Hematopoietic multipotent progenitor cell treated with erythropoietin and hydrocortisone succinate and interleukin-3 and kit ligand, for 4 days (in vitro differentiated cells): ENCODE measurements at regions not wholly inside any gene's neighbourhood (a gene's known extent, or its start where the extent isn't known, plus 50 kb on each side); places are given as distances from the start of the nearest gene placed in this dataset.
"Not testable (repeated sequence)": the region's sequence is repeated elsewhere in the genome, so short reads cannot be mapped to it uniquely, and the experiment has no call there.

Source experiments
- DNase-seq: peaks from one replicate; pipeline ENCODE4 v3.0.0-alpha.2; 2015

DNA sequence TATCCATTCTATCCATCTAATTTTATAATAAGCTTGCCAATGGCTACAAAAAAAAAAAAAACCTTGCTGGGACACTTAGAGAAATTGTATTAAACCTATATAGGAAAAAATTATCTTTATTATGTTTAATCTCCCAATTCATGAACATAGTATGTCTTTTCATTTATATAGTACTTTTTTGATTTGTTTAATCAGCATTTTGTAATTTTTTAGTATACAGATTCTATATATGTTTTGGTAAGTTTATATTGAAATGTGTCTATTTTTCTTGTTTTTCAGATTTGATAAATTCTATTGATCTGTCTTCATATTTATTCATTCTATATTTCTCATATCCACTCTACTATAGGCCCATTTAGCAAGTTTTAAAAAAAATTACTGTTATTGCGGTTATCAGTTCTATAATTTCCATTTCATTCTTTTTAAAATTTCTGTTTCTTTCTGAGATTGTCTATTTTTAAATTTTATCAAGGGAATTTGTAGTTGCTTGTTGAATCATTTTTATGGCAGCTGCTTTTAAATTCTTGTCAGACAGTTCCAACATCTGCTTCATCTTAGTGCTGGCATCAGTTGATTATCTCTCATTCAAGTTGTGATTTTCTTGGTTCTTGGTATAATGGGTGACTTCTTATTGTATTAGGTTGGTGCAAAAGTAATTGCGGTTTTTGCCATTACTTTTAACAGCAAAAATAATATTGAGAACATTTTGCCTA, 170.1 kb upstream of the S1PR3 start:
- no peak for DNase-seq

DNA sequence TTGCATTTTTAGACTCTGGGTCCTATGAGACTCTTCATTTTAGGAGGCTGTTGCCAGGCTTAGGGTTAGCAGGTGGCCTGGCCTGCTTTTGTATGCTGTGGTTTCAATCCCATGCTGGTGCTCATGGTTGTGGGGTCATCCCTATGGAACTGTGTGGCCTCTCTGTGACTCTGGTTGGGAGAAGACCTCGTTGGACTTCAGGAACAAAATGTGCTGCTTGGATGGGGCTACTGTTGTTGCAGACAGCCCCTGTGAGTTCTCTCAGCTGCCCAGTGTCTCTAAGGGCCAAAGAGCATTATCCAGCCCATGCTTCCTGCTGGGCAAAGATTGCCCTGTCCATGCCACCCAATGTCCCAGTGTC, 169.5 kb upstream of the S1PR3 start:
- DNase-seq: no peak

DNA sequence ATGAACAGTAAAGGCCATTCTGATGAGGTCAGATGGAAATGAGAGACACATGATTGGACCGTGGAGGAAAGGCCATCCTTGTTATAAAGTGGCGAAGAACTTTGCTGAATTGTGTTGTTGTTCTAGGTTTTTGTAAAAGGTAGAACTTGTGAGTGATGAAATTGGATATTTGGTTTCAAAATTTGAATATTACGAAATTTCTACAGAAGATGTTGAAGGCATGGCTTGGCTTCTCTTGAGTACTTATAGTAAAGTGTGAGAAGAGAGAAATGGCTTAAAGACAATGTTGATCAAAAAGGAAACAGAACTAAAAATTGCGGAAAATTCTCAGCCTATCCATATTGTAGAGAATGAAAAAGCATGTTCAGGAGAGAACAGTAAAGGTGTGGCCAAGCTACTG, 166.6 kb upstream of the S1PR3 start:
- peak; percentile 11 for DNase-seq

DNA sequence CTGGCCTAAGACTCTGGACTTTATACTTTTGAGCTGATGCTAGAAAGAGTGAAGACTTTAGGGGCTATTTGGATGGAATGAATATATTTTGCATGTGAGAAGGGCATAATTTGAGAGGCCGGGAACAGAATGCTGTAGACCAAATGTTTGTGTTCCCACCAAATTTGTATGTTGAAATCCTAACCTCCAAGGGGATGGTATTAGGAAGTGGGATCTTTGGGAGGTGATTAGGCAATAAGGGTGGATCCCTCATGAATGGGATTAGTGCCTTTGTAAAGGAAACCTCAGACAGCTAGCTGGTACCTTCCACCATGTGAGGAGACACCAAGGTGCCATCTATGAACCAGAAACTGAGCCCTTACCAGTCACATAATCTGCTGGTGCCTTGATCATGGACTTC, 165.1 kb upstream of the S1PR3 start:
- DNase-seq: no peak

DNA sequence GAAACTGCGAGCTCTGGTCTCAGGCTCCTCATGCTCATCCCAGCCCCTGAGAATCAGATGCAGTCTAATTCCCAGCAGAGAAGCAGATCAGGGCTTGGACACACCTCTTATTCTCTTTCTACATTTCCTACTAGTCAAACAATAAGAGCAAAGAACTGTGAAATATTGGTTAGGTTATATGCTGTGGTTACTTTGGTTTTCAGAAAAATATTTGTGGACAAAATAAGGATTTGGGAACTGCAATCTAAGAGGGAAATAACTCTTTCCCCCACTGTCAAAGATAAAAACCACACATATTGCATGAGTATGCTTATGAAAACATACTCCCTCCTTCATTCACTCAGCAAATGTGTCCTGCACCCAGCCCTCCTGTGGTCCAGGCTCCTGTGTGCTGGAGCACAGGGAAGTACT, 164.5 kb upstream of the S1PR3 start:
- DNase-seq: no peak

DNA sequence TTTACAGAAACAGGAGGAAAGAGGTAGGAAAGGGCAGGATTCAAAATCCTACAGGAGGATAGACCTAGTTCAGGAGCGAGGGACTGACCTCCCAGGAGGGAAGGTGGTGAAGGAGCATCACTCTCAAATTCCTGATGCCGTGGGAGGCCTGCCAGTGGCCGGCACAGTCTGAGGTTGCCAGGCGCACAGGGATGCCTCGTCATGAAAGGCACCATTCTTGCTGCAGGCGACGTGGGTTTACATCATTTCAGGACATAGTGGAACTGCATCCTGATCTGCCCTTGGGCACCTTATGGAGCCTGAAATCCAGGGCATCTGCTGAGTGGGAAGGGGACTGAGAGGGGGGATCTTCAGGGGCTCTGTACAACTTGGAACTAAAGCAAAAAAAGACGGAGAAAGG, 163.2 kb upstream of the S1PR3 start:
- no peak for DNase-seq

DNA sequence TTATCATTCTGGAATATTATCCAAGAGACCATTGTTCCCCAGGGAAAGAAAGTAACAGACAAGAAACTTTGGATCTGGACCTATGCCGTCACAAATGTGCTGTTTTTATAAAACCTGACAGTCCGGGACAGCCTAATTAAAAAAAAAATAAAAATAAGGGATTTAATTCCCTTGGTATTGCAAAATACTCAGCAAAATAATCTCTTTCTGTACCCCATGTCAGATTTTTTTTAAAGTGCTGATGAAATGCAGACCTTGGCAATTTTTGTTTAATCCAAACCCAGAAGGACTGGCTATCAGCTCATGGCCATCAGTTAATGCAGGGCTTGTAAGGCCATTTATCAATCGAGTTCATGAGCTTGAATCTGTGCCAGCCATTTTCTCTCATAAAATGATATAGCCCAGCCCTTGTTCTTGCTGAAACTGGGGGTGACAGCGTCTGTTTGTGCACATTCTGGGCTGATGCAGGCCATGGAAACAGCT, 162.7 kb upstream of the S1PR3 start:
- no peak for DNase-seq

DNA sequence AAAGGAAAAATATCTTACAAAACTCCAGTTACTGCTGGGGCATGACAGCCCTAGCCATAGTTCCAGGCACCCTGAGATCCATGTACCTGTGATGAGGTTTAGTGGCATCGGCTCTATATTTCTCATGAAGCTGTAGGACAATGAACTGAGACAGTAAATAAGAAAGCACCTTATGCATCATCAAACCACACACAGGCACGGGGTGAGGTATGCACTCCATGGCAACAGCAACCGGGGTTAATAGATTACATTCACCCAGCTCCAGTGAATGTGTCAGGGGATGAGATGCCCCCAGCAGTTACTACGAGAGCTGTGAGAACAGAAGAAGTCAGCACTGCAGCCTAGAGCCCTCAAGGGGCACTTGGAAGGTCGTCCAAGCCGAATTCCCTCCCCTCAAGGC, 162.0 kb upstream of the S1PR3 start:
- no peak for DNase-seq

DNA sequence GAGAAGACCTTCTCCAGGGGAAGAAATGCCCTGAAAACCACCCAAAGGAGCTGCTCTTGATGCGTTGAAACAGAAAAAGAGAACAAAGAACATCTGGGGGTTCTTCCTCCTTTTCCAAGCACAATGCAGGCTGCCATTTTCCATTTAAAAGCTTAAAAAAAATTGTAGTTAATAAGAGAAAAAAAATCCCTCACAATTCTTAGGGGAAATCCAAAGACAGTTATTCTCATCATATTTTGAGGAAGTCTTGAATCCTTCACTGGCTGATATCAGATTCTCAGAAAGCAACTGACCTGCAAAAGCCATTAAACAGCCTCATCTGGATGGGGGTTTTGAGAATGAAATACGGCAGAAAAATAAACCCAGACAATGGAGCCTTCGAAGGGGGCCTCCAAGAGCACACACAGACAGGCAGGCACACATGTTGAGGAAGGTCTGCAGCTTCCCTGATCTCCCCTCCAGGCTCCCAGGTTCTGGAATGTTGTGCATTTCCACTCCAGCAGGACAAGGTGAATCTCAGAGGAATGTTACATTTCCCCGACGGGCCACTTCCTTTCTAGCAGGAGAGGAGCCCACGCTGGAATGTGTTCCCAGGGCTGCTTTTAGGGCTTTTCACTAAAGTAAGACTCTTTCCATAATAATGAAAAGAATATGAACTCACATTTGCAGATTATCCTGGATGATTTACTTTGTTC, 159.4 kb upstream of the S1PR3 start:
- DNase-seq: peak; percentile 5

DNA sequence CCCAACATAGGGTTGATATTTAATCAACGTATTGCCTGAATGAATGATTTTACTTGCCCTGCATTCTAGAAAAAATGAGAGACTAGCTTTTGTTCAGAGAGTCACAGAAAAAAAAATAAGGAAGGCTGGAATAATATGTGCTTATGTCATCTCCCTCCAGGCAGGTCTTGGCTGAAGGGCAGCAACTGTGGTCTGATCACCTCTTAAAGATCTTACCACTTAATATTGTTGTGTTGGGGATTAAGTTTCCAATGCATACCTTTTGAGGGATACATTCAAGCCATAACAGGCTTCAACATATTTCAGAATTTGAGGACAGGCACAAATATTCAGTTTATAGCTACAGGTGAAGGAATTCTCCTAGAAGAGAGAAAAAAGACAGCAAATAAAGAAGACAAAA, 157.3 kb upstream of the S1PR3 start:
- DNase-seq: no peak

DNA sequence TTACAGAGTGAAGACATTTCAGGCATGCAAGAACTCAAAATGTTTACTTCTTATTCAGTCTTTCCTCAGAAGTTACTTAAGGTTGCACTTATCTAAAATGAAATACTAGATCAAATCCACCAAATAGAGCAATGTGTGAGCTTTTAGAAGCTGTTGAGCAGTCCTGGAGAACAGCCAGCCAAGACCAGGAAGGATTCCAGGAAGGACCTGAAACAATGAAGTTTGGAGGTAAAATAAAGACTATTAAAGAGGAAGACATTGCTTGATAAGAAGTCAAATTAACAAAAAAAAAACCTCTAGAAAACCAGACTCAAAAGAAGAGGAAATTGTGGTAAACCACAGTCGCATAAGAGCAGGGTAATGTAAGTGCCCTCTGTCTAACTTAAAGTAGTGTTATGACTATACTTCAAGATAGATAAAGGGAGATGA, 156.2 kb upstream of the S1PR3 start:
- DNase-seq: peak; percentile 92

DNA sequence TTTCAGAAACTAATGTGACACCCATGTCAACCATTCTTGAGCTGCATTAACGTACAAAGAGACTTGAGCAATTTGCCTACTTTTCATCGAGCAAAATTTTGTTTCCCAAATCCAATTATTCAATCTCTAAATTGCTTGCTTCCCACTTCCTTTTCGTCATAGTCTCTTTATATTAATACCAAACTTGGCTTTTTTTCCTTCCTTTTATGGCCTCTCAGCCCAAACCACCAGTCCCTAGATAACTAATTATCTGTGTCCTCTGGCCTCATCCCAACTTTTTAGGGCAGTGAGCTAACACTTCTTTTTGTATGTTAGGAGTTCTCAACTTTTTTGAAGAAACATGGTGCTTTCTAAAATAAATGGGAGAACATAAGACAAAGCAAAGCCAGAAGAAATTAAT, 155.5 kb upstream of the S1PR3 start:
- DNase-seq: no peak

DNA sequence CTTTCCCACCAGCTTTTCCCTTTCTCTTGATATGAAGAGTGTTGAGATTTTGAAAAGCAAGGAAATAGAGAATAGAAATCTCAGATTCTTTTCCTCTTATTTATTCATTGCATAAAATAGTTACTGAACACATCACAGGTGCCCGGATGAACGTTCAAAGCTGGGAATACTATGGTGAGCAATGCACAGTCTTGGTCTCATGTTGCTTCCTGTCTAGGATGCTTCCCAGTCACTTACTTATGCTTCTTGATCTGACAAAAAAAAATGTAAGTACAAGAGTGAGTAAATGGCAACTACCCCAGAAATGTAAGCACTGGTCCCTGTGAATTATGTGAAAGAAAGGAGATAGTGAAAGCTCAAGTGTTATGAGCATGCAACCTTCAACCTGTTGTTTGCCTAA, 153.5 kb upstream of the S1PR3 start:
- DNase-seq: no peak

DNA sequence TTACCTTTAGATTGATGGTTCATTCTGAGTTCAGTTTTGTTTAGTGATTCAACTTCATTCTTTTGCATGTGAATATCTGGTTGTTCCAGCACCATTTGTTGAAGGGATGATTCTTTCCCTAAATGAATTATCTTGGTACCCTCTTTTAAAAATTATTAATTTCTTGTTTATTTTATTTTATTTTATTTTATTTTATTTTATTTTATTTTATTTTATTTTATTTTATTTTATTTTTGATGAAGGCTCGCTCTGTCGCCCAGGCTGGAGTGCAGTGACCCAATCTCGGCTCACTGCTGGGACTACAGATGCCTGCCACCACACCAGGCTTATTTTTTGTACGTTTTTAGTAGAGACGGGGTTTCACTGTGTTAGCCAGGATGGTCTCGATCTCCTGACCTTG, 141.4 kb upstream of the S1PR3 start:
- DNase-seq: not testable (repeated sequence)

DNA sequence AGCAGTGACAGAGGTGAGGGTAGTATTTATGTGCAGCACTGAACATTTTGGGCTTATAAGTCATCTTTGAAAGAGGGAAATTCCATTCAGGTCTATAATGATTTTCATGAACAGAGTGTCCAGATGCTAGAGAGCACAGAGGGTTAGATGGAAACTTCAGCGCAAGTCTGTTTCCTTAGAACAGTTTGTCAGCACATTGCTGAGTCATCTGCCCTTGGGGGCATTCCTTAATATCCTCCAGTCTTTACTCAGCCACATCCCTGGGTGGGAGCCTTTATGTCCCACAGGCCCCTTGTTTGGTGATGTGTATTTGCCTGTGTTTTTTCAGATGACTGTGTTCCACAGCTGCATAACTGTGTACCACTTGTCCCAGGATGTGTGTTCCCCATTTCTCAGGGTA, 138.5 kb upstream of the S1PR3 start:
- no peak for DNase-seq

DNA sequence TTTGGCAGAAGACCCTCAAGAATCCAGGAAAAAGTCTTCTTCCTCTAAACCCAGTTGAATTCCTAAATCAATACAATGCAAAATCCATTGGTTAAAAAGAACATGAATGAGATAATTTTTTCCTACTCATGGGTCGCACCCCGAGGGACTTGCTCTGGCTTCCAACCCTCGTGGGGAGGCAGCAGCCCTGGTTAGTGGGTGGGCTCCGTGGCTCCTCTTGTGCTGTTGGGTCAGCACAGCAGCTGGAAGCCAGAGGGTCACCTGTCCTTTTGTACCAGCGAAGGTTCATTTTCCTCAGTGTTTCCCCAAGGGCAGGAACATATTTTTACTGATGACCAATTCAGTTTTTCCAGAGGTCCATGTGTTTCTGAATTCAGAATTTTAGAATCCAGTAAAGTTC, 120.6 kb upstream of the S1PR3 start:
- no peak for DNase-seq

DNA sequence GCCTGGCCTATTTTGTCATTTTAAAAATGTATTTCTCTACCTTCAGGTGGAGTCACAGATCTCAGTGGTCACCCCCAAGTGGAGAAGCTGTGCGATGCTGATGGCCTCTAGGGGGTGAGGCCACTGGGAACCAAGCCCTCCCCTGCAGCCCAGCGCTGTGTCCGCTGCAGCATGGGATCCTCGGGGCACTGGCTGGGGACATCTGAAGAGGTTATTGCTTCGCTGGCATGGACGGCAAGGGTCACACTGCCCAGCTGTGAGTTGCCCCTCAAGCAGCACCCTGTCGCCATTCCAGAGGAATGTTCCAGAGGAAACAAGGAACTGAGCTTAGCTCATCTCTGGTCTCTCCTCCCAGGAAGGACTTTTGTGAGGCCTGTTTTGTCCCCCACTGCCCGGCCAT, 119.6 kb upstream of the S1PR3 start:
- DNase-seq: no peak

DNA sequence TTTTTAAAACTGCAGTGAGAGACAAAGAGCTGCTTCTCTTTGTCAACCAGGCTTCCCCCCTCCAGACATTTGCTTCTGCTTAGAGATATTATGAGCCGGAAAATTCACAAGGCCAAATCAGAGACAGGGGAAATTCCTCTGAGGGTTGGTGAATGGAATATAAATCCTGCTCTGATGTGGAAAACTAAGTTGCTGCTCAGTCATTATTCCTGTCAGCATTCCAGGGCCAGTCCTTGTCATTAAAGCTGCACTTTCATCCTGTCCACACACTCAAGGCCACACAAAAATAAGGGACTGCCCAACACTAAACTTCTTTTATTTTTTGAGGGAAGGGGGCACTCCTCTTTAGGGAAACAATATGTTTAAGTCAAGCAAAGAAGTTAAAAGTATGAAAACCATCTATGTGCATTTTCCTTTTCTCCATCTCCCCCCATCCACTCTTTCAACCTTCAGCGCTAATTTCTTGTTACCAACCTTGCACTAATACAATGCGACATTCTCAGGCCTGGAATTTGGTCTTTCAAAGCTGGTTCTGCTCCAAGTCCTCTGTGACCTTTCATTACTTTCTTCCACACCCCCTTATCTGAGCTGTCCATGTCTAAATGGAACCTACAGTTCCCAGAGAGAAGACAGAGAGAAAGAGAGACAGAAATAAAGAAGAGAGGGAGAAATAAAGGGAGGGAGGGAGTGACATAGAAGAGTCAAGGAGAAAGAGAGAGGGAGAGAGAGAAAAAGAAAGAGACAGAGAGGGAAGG, 118.9 kb upstream of the S1PR3 start:
- DNase-seq: no peak

DNA sequence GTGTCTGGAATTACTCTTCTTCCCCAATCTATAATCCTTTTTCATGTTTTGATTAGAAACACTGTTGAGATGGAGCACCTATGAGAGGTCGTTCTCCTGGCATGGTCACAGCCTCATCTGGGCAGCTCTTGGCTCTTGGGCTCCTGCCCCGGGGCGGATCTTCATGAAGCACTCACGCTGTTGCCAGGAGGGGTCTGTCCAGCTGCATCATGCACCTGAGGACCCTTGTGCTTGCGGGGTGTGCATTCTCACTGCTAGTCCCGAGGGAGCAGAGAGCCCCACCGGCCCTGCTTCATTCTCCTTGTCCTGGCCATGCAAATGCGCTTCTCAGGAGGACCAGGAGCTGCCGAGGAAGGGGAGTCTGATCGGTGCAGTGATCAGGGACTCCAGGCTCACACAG, 117.6 kb upstream of the S1PR3 start:
- DNase-seq: no peak

DNA sequence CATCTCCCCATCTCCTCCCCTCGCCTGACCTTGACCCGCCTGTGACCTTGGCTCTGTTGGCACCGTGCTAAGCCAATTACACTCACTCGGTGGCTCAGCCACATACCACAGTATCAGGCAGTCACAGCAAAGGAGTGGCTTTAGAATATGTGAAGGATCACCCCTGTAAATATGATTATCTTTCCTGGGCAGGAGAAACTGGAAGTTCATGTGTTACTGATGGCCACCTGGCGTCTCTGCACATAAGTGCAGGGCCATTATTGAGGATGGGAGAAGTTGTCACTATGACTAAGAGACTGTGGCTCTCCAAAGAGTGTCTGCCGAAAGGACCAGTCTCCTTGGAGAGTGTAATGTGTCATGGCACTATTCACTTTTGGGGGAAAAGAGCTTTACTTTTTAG, 116.9 kb upstream of the S1PR3 start:
- peak; percentile 4 for DNase-seq

DNA sequence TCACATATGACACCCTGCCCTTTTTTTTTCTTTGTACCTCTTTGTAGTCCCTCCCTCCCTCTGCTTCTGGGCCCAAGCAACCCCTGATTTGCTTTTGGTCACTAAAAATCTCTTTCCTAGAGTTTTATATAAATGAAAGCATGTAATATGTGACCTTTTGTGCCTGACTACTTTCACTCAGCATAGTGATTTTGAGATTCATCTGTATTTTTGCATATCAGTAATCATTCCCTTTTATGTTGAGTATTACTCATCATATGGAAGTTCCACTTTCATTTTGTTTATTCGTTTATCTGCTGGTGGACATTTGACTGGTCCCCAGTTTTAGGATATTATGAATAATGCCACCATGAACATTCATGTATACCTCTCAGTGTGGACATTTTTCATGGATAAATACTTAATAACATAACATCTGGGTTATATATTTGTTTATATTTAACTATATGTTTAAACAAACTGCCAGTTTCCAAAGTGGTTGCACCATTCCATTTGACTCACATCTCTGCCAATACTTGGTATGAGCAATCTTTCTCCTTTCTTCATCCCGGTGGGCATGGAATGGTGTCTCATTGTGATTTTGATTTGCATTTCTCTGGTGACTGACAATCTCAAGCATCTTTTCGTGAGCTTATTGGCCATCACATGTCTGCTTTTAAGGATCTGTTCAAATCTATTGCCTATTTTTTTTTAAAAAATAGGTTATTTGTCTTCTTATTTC, 115.7 kb upstream of the S1PR3 start:
- no peak for DNase-seq

DNA sequence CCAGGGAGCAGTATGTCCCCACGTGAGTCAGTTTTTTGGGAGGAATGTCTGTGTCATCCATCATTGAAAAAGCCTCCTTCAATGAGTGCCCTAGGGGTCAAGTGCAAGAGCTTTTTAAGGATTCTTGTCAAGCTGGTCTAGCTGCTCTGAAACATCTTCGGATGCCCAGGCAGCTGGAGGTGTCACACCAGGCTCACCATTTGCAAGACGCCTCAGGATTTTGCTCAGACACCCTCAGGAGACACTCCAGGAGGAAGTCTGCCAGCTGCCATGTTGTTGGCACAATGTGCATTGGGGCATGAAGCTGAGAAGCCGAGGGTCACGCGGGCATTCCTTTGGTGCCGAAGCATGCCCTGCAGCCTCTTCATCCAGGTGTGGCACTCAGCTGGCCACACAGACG, 111.1 kb upstream of the S1PR3 start:
- DNase-seq: no peak

DNA sequence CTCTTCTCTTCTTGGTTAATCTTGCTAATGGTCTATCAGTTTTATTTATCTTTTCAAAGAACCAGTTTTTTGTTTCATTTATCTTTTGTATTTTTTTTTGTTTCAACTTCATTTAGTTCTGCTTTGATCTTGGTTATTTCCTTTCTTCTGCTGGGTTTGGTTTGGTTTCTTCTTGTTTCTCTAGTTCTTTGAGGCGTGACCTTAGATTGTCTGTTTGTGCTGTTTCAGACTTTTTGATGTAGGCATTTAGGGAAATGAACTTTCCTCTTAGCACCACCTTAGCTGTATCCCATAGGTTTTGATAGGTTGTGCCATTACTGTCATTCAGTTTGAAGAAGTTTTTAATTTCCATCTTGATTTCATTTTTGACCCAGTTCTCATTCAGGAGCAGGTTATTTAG, 107.0 kb upstream of the S1PR3 start:
- not testable (repeated sequence) for DNase-seq
